D721Med (cell line): ENCODE measurements at regions not wholly inside any gene's neighbourhood (a gene's known extent, or its start where the extent isn't known, plus 50 kb on each side); places are given as distances from the start of the nearest gene placed in this dataset.

ENCODE experiments used
- DNase-seq: peaks from one replicate; pipeline ENCODE4 v3.0.0; 2011; ENCODE audit warnings: low spot score; ENCODE audit not compliant: insufficient read length
- FAIRE-seq: peaks from 2 replicates; lab custom pipeline; 2011; peaks lifted over from hg19 to GRCh38; lab: Jason Lieb, UNC
- CTCF ChIP-seq: IDR thresholded peaks from 2 replicates; pipeline ENCODE4 v1.5.1; 2012; ENCODE audit warnings: mild to moderate bottlenecking, control low read depth; ENCODE audit not compliant: insufficient read depth; ENCODE audit errors: missing control alignments

GRCh38 chr3:111307676-111308075 lies 234.3 kb upstream of the CD96 start:
- FAIRE-seq (no peak), DNase-seq (no peak)
- no peak for TF ChIP-seq CTCF

- no peak for TF ChIP-seq CTCF
- no peak for DNase-seq
- FAIRE-seq = no peak
These were observed 230.9 kb upstream of the CD96 start for GRCh38 chr3:111311126-111311525.

GRCh38 chr3:111311709-111312235 lies 230.2 kb upstream of the CD96 start:
- DNase-seq = no peak

GRCh38 chr3:111314181-111314873 lies 227.7 kb upstream of the CD96 start:
- no peak for TF ChIP-seq CTCF
- DNase-seq (no peak), FAIRE-seq (no peak)

More at GRCh38 chr3:111311709-111312235, 230.2 kb upstream of the CD96 start:
- FAIRE-seq = no peak
- TF ChIP-seq CTCF = no peak

GRCh38 chr3:111314898-111315297 lies 227.1 kb upstream of the CD96 start:
- FAIRE-seq (no peak), DNase-seq (no peak)
- no peak for TF ChIP-seq CTCF

- FAIRE-seq = no peak
- DNase-seq = no peak
- TF ChIP-seq CTCF = no peak
These were observed 225.9 kb upstream of the CD96 start for GRCh38 chr3:111315930-111316587.

GRCh38 chr3:111318289-111318688 lies 223.7 kb upstream of the CD96 start:
- DNase-seq = no peak
- FAIRE-seq = no peak
- no peak for TF ChIP-seq CTCF
